ENCODE measurements at regions not wholly inside any gene's neighbourhood (a gene's known extent, or its start where the extent isn't known, plus 50 kb on each side); places are given as distances from the start of the nearest gene placed in this dataset.

DNA sequence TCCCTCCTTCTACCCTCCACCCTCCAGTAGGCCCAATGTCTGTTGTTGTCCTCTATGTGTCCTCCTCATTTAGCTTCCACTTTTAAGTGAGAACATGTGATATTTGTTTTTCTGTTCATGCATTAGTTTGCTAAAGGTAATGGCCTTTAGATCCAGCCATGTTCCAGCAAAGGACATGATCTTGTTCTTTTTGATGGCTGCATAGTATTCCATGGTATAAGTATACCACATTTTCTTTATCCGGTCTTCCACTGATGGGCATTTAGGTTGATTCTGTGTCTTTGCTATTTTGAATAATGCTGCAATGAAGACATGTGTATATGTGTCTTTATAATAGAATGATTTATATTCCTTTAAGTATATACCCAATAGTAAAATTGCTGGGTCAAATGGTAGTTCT is 232.5 kb upstream of the PRR16 start:
- intact Hi-C loops (cut with DNase I) = no loop called here
- DNase-seq (no peak), ATAC-seq (no peak)
- Histone ChIP-seq H3K36me3 (no peaks in the 10 kb centered on the region), H3K27ac (no peak overlapping the region), H3K27me3 (no peaks in the 10 kb centered on the region), H3K4me3 (no peak overlapping the region), H3K9me3 (no peaks in the 10 kb centered on the region), H3K4me1 (no peaks in the 10 kb centered on the region)
- TF ChIP-seq, protein P1, sequence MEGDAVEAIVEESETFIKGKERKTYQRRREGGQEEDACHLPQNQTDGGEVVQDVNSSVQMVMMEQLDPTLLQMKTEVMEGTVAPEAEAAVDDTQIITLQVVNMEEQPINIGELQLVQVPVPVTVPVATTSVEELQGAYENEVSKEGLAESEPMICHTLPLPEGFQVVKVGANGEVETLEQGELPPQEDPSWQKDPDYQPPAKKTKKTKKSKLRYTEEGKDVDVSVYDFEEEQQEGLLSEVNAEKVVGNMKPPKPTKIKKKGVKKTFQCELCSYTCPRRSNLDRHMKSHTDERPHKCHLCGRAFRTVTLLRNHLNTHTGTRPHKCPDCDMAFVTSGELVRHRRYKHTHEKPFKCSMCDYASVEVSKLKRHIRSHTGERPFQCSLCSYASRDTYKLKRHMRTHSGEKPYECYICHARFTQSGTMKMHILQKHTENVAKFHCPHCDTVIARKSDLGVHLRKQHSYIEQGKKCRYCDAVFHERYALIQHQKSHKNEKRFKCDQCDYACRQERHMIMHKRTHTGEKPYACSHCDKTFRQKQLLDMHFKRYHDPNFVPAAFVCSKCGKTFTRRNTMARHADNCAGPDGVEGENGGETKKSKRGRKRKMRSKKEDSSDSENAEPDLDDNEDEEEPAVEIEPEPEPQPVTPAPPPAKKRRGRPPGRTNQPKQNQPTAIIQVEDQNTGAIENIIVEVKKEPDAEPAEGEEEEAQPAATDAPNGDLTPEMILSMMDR (IDR thresholded peaks at IDR 0.05) = no peak

GRCh38 chr5:120236360-120236759 is 227.7 kb upstream of the PRR16 start:
- DNase-seq = no peak
- H3K4me1 ChIP-seq = no peaks in the 10 kb centered on the region
- H3K27me3 ChIP-seq = no peaks in the 10 kb centered on the region
- H3K9me3 ChIP-seq = no peaks in the 10 kb centered on the region
- no peak overlapping the region for H3K27ac ChIP-seq
- intact Hi-C loops (cut with DNase I) = no loop called here
- TF ChIP-seq, protein P1 (IDR thresholded peaks at IDR 0.05) = no peak
- no peaks in the 10 kb centered on the region for H3K36me3 ChIP-seq
- ATAC-seq = no peak
- H3K4me3 ChIP-seq = no peak overlapping the region

DNA sequence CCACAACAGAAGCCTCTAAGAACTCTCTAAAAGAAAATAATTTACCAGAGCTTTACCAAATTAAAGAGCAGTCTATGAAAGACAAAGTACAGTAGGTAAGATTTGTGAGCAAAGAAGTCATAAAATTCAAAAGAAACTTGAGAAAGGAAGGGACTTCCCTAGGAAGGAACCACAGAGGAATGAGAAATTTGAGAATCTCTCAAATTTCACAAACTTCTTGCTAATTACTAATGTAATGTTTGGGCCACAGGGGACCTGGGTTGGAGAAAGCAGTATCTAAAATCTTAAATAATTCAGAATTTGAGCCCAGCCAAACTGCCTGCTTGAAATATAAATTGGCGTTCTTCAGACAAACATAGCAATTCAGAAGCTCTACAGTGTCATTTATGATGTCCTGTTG is 225.0 kb upstream of the PRR16 start:
- intact Hi-C loops (cut with DNase I) = no loop called here
- no peak overlapping the region for H3K27ac ChIP-seq
- no peaks in the 10 kb centered on the region for H3K9me3 ChIP-seq
- no peaks in the 10 kb centered on the region for H3K36me3 ChIP-seq
- DNase-seq (no peak), ATAC-seq (no peak)
- H3K27me3 ChIP-seq = no peaks in the 10 kb centered on the region
- TF ChIP-seq, protein P1 (IDR thresholded peaks at IDR 0.05) = no peak
- H3K4me3 ChIP-seq = no peak overlapping the region
- H3K4me1 ChIP-seq = no peaks in the 10 kb centered on the region

- no peaks in the 10 kb centered on the region for H3K36me3 ChIP-seq
- H3K27ac ChIP-seq = no peak overlapping the region
- no peak overlapping the region for H3K4me3 ChIP-seq
- no peaks in the 10 kb centered on the region for H3K9me3 ChIP-seq
- TF ChIP-seq, protein P1 (IDR thresholded peaks at IDR 0.05) = no peak
- no peak for DNase-seq
- no peaks in the 10 kb centered on the region for H3K27me3 ChIP-seq
- ATAC-seq = no peak
- no peaks in the 10 kb centered on the region for H3K4me1 ChIP-seq
- intact Hi-C loops (cut with DNase I) = no loop called here
Measured at GRCh38 chr5:120240706-120241105, 223.4 kb upstream of the PRR16 start.

- Histone ChIP-seq H3K4me3 (no peak overlapping the region), H3K9me3 (no peaks in the 10 kb centered on the region), H3K36me3 (no peaks in the 10 kb centered on the region), H3K27me3 (no peaks in the 10 kb centered on the region), H3K4me1 (no peaks in the 10 kb centered on the region), H3K27ac (no peak overlapping the region)
- intact Hi-C loops (cut with DNase I) = no loop called here
- TF ChIP-seq, protein P1 (IDR thresholded peaks at IDR 0.05) = no peak
- no peak for DNase-seq
- no peak for ATAC-seq
Measured at GRCh38 chr5:120241400-120241799, 222.7 kb upstream of the PRR16 start.

- intact Hi-C loops (cut with DNase I) = no loop called here
- H3K36me3 ChIP-seq = no peaks in the 10 kb centered on the region
Measured at GRCh38 chr5:120251898-120252297, 212.2 kb upstream of the PRR16 start.

More at GRCh38 chr5:120251898-120252297, 212.2 kb upstream of the PRR16 start:
- ATAC-seq (no peak), DNase-seq (no peak)
- Histone ChIP-seq H3K4me3 (no peak overlapping the region), H3K27ac (no peak overlapping the region), H3K4me1 (no peaks in the 10 kb centered on the region), H3K9me3 (no peaks in the 10 kb centered on the region), H3K27me3 (no peaks in the 10 kb centered on the region)
- TF ChIP-seq, protein P1 (IDR thresholded peaks at IDR 0.05) = no peak

All from upper lobe of right lung (tissue), 1 donor.